ENCODE measurements at regions not wholly inside any gene's neighbourhood (a gene's known extent, or its start where the extent isn't known, plus 50 kb on each side); places are given as distances from the start of the nearest gene placed in this dataset.

DNA sequence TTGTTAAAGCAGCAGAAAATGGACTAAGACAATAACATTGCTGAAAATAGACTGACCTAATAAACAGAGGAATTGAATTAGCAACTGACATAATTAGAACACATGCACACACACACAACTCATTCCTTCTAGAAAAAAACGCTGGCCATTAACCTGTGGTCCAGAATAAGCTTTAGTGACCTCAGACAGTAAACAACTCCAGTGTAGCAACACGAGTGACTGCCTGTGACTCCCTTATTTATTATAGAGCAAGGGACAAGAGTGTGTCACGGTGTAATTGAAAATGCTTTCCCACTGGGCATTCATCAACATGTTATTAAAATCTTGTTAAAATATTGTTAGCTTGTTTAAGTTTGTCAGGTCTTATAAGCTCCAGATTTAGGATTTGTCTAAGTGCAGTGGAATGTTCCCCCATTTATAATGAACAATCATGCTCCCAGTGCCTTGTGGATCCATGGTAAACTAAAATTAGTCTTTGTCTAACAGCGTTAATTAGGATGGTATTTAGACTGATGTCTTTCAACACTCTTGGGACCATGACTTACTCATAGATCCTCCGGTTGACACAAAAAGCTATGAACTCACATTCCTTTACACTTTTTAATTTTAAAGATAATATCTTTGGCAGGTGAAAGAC lies 111.7 kb upstream of the IRS2 start:
- TF ChIP-seq POLR2A (IDR thresholded peaks at IDR 0.05; ENCODE audit: low read depth, low read length) (no peak), TAF1 (IDR thresholded peaks at IDR 0.05; ENCODE audit: borderline replicate concordance, low read depth, low read length) (no peak), POLR2AphosphoS5 (IDR thresholded peaks at IDR 0.05; ENCODE audit: low read depth, low read length) (no peak)

Measured in GM12892 (cell line).